Limb (tissue), 2 donors: ENCODE measurements at regions not wholly inside any gene's neighbourhood (a gene's known extent, or its start where the extent isn't known, plus 50 kb on each side); places are given as distances from the start of the nearest gene placed in this dataset.

Source experiments
- DNase-seq, 2 donors: peaks; one replicate each; pipeline ENCODE4 v3.0.0-alpha.2; 2016; ENCODE audit errors: extremely low spot score in 2 of 2

DNA sequence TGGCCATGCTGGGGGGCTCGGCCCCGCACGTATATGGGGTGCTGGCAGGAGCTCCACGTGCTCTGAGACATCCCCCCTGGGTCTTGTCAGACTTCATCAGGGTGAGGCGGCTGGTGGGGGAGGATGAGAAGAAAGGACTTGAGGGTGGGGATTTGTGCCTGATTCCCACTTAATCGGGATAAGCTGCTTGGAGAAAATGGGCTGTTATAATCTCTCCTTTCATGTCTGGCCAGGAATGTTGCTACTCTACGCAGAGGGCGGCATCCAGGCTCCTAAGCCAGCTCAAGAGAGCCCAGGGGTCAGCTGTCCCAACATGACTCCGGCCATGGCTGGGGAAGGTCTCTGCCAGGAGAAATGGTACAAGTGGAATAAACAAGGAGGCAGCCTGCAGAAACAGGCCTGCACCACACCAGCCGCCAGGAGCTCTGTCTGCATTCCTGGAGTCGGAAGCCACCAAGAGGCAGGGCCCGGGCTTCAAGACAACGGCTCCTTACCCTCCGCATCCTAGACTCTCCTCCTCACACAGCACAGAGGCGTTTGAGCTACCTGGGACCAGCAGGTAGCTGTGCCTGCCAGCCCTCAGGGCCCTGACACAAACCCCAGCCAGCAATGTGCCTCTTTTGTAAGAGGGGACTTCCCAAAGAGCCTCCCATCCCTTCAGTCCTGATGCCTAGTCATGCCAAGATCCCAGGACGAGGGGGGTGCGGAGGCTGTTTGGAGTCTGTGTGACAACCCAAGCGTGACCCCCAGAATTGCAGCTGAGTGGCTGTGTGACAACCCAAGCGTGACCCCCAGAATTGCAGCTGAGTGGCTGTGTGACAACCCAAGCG lies 195.8 kb upstream of the DIO3 start:
- DNase-seq = no peak

DNA sequence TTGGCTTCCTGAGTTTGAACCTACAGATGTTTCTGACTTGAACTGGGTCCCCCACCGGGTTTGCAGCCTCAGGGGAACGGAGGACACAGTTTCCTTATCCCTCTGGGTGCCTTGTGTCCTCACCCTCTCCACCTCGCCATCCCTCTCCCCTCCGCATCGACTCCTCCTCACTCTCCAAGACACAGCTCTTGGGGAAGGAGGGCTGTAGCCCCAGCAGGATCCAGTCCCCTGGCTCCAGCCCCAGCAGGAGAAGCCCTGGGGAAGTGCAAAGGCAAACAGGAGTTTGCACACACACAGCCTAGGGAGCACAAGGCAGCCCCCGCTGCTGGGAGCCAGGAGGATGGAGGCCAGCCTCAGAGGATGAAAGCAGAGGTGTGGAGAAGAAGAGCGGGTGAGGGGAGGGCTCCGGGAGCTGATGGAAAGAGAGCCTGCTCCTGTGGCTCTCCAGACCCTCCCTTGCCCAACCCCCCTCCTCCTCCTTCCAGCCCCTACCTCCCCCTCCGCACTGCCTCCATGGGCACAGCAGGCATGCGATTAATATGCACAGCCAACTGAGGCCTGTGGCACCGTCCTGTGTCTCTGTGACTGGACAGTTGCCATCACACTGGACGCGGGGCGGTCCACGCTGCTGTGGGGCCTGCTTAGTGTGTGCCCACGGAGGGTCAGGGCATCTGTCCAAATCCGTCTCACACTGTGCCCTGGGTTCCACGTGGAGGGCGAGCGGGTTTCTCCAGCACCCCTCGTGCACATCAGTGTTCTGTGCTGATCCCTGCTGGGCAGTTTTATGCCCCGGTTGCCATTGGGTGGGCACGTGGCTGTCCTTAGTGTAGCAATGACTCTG lies 193.7 kb upstream of the DIO3 start:
- no peak for DNase-seq

DNA sequence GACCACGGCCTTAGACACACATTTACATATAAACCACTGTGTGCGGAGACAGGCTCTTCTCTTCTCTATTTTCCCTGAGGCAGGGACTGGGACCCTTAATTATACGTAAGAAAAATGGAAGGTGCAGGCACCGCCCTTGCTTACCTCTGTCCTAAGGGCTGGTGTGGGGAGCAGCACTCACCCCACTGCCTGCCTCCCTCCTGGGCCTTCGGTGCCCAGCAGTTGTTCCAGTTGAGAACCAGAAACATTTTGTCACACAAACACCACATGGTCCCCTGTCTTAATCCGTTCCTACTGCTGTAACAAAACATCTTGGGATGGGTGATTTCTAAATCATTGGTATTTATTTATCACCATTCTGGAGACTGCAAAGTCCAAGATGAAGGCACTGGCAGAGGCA lies 192.7 kb upstream of the DIO3 start:
- no peak for DNase-seq

GRCh38 chr14:101369194-101369915 lies 191.9 kb upstream of the DIO3 start:
- DNase-seq = no peak

- no peak for DNase-seq
These were observed 191.2 kb upstream of the DIO3 start for GRCh38 chr14:101369916-101370592.

DNA sequence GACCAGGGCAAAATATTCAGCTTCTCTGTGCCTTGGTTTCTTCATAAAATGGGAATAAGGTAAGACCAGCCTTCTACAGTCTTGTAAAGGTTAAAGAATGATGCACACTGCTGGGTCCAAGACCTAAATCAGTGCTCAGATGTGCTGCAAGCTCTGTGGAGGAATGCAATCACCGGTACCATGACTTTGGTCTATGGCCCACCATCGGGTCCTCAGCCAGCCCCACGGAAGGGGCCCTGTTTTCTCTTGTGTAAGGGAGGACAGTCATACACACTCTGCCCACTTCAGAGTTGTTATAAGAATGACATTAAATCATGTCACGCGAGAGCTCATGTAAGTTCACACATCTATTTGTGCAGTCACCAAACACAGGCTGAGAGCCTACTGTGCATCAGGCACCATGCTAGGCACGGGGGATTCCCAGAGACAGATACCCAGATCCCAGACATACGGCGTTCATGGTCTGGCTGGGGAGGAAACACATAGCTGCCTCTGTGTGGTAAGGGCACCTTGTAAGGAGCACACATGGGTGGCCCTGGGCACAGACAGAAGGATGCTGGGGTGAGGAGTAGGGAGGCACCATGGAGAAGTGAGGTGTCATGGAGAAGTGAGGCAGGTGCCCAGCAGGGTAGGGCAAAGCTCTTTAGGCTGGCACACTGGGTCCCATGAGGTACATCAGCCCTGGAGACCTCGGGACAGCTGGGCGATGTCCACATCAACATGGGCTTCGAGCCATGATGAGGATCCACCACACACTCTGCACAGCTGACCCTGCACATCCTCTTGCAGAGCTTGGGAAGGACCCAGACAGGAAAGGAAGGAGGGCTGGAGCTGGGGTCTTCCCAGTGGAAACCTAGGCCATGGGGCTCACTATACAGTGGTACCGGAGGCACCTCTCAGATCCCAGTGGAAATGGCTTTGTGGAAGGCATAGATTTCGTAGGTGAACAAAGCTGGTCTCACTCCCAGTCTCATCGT lies 190.4 kb upstream of the DIO3 start:
- no peak for DNase-seq

- DNase-seq = no peak
These were observed 189.2 kb upstream of the DIO3 start for GRCh38 chr14:101371799-101372793.

- no peak for DNase-seq
These were observed 188.2 kb upstream of the DIO3 start for GRCh38 chr14:101372894-101373620.

- DNase-seq = no peak
These were observed 187.5 kb upstream of the DIO3 start for GRCh38 chr14:101373690-101374295.

DNA sequence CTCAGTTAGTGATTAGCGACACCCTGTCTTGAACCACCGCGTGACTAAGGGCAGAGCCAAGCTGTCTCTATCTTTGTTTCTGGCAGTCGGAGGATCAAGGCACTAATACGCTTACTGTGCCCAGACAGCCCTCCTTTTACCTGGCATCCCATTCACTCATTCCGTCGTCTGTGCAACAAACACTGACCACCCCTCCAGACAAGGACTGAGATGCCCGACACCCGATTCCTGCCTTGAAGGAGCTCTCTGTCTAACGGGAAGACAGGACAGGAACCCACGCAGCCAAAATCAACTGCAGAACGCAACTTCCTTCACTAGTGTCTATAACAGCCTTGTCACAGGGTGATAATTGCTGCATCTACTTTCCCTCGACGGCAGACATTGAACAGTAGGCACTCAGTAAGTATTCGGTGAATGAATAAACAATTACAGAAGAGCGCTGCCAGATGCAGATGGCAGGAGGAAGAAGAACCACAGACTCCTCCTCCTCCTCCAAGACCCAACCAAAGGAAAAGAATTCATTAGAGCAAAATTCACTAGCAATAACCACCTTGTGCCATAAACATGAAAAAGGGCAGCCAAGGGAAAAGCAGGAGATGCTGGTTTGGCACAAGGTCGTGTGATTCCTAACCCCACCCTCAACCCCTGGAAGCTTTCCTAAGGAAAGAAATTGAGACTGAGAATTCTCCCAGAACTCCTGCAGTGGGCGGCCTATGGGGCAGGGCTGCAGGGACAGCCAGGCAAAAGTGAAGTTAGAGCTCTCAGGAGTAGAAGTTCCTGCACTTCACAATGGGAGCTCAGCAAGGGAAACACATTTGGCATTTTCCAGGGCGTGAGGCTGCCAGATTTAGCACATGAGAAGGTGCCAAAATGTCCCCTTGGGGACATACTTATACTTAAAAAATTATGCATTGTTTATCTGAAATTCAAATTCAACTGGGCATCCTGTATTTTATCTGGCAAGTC lies 186.6 kb upstream of the DIO3 start:
- no peak for DNase-seq

- no peak for DNase-seq
These were observed 184.2 kb upstream of the DIO3 start for GRCh38 chr14:101377069-101377468.

DNA sequence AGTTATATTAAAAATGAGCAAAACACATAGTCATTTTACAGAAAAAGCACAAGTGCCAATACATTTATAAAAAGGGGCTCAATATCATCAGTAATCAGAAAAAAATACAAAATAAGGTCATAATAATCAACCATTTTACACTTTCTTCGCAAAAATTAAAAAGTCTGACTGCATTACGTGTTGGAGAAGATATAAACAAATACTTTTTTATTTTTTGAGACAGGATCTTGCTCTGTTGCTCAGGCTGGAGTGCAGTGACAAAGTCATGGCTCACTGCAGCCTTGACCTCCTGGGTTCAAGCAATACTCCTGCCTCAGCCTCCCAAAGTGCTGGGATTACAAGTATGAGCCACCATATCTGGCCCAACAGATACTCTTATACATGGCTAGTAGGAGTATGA lies 181.5 kb upstream of the DIO3 start:
- DNase-seq = no peak

DNA sequence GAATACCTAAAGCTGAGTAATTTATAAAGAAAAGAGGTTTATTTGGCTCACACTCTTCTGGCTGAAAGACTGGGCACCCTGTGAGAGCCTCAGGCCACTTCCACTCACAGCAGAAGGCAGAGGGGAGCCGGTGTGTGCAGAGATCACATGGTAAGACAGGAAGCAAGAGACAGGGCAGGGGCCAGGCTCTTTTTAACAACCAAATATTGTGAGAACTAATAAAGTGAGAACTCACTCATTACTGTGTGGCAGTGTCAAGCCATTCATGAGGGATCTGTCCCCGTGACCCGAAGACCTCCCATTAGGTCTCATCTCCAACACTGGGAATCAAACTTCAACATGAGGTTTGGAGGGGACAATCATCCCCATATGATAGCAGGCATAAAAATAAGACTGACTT lies 180.8 kb upstream of the DIO3 start:
- no peak for DNase-seq

- no peak for DNase-seq
These were observed 180.4 kb upstream of the DIO3 start for GRCh38 chr14:101380940-101381339.

- DNase-seq = no peak
These were observed 177.5 kb upstream of the DIO3 start for GRCh38 chr14:101383737-101384338.

DNA sequence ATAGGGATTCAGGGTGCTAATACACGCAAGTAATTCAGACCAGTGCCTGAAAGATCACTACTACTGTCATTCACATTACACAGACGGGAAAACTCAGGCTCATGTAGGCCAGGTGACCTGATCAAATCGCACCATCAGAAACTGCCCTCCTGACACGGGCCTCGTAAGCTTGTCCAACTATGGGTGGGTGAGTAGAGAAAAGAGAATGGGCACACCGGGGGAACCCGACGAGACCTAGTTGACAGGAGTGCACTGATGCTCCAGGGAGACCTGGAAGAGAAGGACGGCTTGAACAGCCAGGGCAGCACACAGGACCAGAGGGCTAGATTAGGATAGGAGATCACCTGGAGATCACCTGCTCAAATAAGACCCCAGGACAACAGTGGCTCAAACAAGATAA lies 166.9 kb upstream of the DIO3 start:
- DNase-seq = no peak
